HG03469 (cell line): ENCODE measurements at regions not wholly inside any gene's neighbourhood (a gene's known extent, or its start where the extent isn't known, plus 50 kb on each side); places are given as distances from the start of the nearest gene placed in this dataset.

Experiments used
- ATAC-seq: cut with Tn5 transposase; IDR thresholded peaks from one replicate; pipeline ENCODE4 v1.9.1; 2021; ENCODE audit warnings: mild to moderate bottlenecking, moderate library complexity, moderate number of reproducible peaks; ENCODE audit not compliant: unreplicated experiment

- ATAC-seq, result no peak
Measured at GRCh38 chr2:129460299-129461198, 518.9 kb upstream of the RAB6C start.

- no peak for ATAC-seq
Measured at GRCh38 chr2:129462349-129462748, 517.1 kb upstream of the RAB6C start.

- no peak for ATAC-seq
Measured at GRCh38 chr2:129462967-129463366, 516.5 kb upstream of the RAB6C start.

- ATAC-seq, result no peak
Measured at GRCh38 chr2:129464036-129464435, 515.4 kb upstream of the RAB6C start.

- no peak for ATAC-seq
Measured at GRCh38 chr2:129464631-129465030, 514.8 kb upstream of the RAB6C start.

- ATAC-seq, result no peak
Measured at GRCh38 chr2:129465045-129465444, 514.4 kb upstream of the RAB6C start.

GRCh38 chr2:129466389-129466788 is 513.1 kb upstream of the RAB6C start:
- ATAC-seq, result no peak

GRCh38 chr2:129467012-129467779 is 512.3 kb upstream of the RAB6C start:
- no peak for ATAC-seq

- ATAC-seq, result no peak
Measured at GRCh38 chr2:129467941-129468340, 511.5 kb upstream of the RAB6C start.

- ATAC-seq, result no peak
Measured at GRCh38 chr2:129468879-129469278, 510.6 kb upstream of the RAB6C start.

GRCh38 chr2:129469389-129469788 is 510.1 kb upstream of the RAB6C start:
- ATAC-seq, result no peak

GRCh38 chr2:129469871-129470270 is 509.6 kb upstream of the RAB6C start:
- no peak for ATAC-seq

GRCh38 chr2:129478902-129479517 is 500.5 kb upstream of the RAB6C start:
- ATAC-seq, result no peak

GRCh38 chr2:129479892-129480291 is 499.6 kb upstream of the RAB6C start:
- no peak for ATAC-seq

- no peak for ATAC-seq
Measured at GRCh38 chr2:129480790-129481189, 498.7 kb upstream of the RAB6C start.

- ATAC-seq, result no peak
Measured at GRCh38 chr2:129481306-129482219, 497.9 kb upstream of the RAB6C start.

GRCh38 chr2:129482626-129483025 is 496.8 kb upstream of the RAB6C start:
- no peak for ATAC-seq

GRCh38 chr2:129483366-129483765 is 496.1 kb upstream of the RAB6C start:
- peak; percentile 97 for ATAC-seq

- ATAC-seq, result no peak
Measured at GRCh38 chr2:129484999-129485897, 494.2 kb upstream of the RAB6C start.
